ENCODE measurements at regions not wholly inside any gene's neighbourhood (a gene's known extent, or its start where the extent isn't known, plus 50 kb on each side); places are given as distances from the start of the nearest gene placed in this dataset.

- TF ChIP-seq CTCF (IDR thresholded peaks at IDR 0.05; ENCODE audit: extremely low read depth, missing control alignments): no peak
- no peak for DNase-seq (ENCODE audit: low spot score)
These were observed 482.2 kb upstream of the KLF6 start for GRCh38 chr10:4267086-4267773.

- no peak for DNase-seq (ENCODE audit: low spot score)
- no peak for TF ChIP-seq CTCF (IDR thresholded peaks at IDR 0.05; ENCODE audit: extremely low read depth, missing control alignments)
These were observed 481.5 kb upstream of the KLF6 start for GRCh38 chr10:4266416-4267085.

GRCh38 chr10:4265964-4266363, 481.0 kb upstream of the KLF6 start:
- TF ChIP-seq CTCF (IDR thresholded peaks at IDR 0.05; ENCODE audit: extremely low read depth, missing control alignments): no peak
- DNase-seq (ENCODE audit: low spot score): no peak

- DNase-seq (ENCODE audit: low spot score): no peak
These were observed 479.3 kb upstream of the KLF6 start for GRCh38 chr10:4264209-4264865.

GRCh38 chr10:4263601-4263921, 478.6 kb upstream of the KLF6 start:
- TF ChIP-seq CTCF (IDR thresholded peaks at IDR 0.05; ENCODE audit: extremely low read depth, missing control alignments): no peak
- DNase-seq (ENCODE audit: low spot score): no peak

More at GRCh38 chr10:4264209-4264865, 479.3 kb upstream of the KLF6 start:
- no peak for TF ChIP-seq CTCF (IDR thresholded peaks at IDR 0.05; ENCODE audit: extremely low read depth, missing control alignments)

GRCh38 chr10:4262870-4263600, 478.0 kb upstream of the KLF6 start:
- no peak for DNase-seq (ENCODE audit: low spot score)
- TF ChIP-seq CTCF (IDR thresholded peaks at IDR 0.05; ENCODE audit: extremely low read depth, missing control alignments): no peak

- DNase-seq (ENCODE audit: low spot score): no peak
- TF ChIP-seq CTCF (IDR thresholded peaks at IDR 0.05; ENCODE audit: extremely low read depth, missing control alignments): no peak
These were observed 477.4 kb upstream of the KLF6 start for GRCh38 chr10:4262449-4262848.

Data from GM20000 (cell line).